ENCODE measurements at regions not wholly inside any gene's neighbourhood (a gene's known extent, or its start where the extent isn't known, plus 50 kb on each side); places are given as distances from the start of the nearest gene placed in this dataset.
"Not testable (repeated sequence)": the region's sequence is repeated elsewhere in the genome, so short reads cannot be mapped to it uniquely, and the experiment has no call there.

DNA sequence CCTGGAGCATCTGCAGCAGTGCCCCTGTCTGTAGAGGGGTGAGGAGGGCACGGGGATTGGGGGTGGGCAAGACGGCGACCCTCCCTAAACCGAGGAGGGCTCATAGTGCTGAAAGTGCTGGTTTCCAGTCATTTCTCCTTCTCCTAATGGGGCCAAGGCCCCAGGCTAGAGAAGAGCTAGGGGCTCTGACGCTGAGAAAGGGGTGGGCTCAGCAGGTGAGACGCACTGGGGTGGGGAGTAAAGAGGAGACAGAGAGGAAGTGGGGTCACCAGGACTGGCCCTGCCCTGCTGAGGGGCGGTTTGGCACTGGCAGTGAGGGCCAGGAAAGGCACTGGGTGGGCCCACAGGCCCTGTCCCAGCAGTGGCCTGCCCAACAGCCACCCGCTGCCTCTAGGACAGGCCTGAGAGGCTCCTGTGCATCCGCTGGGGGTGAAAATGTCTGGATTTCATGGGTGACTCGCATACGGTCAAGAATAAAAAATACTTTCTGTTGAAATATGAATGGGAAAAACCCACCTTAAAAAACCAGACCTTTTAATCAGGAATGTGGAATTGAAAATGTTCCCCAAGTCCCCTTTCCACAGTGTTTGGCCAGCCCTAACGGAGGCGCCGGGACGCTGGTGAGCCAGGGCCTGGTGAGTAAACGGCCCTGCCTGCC lies 122.4 kb upstream of the SMURF2 start:
- DNase-seq (ENCODE audit: low spot score): no peak

GRCh38 chr17:64783556-64784352 lies 121.6 kb upstream of the SMURF2 start:
- no peak for DNase-seq (ENCODE audit: low spot score)

- DNase-seq (ENCODE audit: low spot score): no peak
Observed at GRCh38 chr17:64783031-64783461, 120.9 kb upstream of the SMURF2 start.

GRCh38 chr17:64781810-64782555 lies 119.9 kb upstream of the SMURF2 start:
- no peak for DNase-seq (ENCODE audit: low spot score)

DNA sequence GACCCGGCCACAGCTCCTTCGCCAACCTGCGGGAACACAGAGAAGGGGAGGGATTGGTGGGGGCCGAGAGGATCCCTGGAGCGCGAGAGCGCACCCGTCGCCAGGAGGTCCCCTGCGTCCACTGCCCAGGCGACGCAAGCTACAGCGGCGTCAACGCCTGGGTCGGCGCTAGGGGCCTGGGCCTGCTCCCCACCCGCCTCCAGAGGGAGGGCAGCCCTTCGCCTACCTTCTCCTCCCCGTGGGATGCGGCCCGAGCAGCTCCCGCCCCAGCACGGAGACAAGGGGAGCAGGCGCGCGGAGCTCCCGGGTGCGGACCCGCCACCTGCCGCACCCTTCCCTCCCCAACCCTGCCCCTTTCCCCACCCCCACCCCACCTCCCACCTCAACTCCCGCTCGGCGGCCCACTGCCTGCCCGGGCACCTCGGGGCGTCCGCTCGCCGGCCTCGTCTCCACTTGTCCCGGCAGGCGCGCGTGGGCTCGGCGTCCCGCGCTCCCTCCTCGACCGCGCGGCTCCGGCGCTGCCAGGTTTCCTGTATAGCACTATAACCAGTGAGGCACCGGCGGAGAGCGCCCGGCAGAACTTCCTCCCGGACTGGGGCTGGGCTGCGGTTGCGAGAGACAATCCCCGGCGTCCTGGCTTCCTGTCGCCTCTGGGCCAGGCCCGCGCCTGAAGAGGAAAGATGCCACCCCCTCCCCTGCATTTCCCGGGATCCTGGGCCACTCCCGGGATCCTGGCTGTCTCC lies 119.1 kb upstream of the SMURF2 start:
- peak; percentile 65 for DNase-seq (ENCODE audit: low spot score)

DNA sequence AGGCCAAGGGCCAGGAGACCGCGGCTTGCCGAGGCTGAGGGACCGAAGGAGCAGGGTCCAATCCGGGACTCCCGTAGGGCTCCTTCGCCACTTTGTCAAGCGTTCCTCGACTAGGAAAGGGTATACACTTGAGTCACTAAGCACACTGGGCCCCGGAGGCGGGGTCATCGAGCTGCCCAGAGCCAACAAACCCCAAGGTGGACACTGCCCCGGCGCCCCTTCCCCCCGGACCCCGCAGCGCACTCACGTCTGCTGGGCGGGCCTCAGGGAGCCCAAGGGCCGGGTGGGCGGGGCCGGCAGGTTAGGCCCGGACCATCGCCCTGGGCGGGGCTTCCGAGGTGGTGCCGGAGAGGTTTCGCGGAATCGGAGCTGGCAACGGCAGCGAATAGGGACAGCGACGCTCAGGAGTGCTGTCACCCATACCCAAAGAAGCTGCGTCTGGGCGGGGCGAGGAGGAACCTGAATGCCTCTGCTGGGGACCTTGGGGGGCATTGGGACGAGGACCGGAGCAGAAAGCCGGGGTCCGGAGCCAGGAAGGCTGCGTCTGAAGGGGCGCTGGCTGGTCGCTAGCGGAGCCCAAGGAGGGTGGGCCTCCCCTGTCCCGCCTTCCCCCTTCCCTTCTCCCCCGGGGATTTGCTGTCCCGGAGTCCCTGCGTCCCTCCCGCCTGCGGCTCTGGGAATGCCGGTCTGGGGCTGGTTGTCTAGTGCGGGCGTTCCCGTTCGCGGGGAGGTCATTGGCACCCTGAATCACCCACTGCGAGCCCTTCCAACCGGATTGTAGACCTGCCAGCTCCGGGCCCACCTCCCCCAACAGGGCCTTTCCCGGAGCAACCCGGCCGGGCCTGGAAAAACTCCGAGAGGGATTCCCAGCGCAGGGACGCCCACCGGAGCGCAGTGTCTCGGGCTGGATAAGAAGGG lies 118.2 kb upstream of the SMURF2 start:
- peak; percentile 87 for DNase-seq (ENCODE audit: low spot score)

- DNase-seq (ENCODE audit: low spot score): no peak
Observed at GRCh38 chr17:64779376-64780095, 117.4 kb upstream of the SMURF2 start.

DNA sequence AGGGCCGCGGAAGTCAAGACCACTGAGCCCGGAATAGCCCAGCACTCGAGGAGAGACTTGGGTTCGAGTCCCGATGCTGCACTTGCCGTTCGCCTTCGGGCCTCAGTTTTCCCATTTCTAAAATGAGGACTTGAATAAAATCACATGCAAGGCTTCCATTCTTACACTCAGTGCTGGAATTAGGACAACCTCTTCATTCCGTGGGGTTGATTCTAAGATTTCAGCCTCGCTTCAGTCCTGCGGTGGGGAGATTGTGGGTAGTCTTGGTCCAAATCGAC lies 116.9 kb upstream of the SMURF2 start:
- not testable (repeated sequence) for DNase-seq (ENCODE audit: low spot score)

GRCh38 chr17:64778240-64779097 lies 116.4 kb upstream of the SMURF2 start:
- DNase-seq (ENCODE audit: low spot score): no peak

GRCh38 chr17:64777415-64778239 lies 115.5 kb upstream of the SMURF2 start:
- DNase-seq (ENCODE audit: low spot score): no peak

DNA sequence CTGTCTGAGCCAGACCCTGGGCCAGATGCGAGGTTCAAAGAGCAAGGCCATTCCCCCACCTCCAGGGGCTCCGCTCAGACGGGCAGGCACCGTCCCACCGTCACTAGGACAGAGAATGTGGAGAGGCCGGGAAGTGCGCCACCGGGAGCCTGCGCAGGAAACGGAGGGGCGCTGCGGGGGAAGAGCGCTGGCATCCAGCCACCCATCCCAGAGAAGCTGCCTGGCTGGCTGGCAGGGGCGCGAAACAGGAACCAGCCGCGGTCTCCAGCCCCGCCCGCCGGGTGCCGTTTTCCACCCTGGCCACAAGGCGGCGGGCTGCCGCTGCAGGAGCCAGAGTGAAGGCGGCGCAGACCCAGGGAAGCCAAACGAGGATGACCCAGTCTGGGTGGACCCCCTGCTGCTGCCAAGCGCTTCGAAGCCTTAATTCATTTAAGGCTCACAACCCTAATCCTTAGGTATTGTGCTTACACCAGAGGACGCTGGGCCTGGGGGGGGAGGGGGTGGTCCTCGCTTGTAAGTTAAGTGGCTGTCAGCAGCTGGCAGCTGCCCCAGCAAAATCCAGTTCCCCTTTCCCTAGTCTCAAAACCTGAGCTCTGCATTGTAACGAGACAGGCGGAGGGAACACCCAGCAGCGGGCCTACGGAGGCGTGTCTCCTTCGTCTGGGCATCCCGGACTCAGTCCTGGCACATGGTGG lies 114.8 kb upstream of the SMURF2 start:
- DNase-seq (ENCODE audit: low spot score): peak; percentile 73

DNA sequence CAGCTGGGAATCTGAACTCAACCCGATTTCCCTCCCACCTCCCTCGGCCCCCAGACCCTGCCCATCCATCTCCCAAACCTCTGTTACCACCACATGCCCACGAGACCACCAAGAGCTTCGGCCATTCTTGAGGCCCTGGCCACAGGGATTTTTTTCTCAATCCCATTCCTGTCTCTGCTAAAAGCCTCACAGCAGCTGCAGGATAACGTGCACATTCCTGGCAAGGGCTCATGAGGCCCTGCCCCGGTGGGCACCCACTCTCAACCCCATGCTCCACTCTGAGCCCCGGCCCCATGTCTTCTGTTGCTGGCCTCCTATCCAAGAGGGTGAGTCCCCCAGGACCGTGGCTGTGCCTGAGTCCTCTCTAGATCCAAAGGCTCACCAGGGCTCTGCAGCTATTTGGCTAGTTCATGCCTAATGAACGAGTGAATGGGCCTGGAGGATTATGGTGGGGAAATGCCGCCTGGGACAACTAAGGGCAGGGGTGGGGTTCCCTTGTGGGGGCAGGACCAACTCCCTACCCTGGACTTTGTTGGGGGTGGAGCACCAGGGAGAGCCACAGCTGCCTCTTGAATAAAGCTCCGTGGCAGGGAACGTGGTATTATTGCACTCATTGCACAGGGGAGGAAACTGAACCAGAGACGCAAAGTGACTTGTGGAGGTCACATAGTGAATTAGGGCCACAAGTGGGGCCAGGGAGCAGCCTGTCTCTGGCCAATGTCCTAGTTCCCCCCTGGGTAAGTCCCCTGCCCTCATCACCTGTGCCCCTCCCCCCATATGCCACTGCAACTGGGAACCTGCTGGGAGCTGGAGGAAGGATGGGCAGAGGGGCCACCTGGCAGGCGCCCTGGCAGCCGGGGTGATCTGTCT lies 113.8 kb upstream of the SMURF2 start:
- no peak for DNase-seq (ENCODE audit: low spot score)

DNA sequence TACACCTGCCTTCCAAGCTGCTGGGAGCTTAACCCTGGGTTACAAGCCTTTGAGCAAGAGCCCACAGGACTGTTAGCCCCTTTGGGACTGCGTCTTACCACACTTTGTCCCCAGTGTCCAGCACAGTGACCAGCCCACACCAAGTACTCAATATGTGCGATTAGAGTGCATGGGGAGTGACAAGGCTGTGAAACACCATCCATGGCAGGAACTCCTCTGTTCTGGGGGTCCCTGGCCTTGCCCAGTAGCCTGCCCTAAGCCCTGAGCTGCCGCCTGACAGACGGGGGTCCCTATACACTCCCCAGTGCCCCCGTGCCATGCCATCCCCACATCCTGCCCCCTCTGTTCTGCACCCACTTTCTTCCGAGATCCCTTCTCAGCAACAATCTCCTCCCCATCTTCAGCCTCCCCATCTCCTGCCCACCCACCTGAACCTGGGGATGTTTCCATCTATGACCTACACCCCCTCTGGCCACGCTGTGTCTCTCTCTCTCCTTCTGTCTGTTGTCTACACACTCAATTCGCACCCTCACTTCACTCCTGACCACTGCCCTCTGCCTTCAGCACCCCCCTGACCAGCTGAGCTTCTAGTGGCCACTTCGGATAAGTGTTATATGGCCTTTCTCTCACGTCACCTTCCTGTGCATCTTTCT lies 112.9 kb upstream of the SMURF2 start:
- no peak for DNase-seq (ENCODE audit: low spot score)

DNA sequence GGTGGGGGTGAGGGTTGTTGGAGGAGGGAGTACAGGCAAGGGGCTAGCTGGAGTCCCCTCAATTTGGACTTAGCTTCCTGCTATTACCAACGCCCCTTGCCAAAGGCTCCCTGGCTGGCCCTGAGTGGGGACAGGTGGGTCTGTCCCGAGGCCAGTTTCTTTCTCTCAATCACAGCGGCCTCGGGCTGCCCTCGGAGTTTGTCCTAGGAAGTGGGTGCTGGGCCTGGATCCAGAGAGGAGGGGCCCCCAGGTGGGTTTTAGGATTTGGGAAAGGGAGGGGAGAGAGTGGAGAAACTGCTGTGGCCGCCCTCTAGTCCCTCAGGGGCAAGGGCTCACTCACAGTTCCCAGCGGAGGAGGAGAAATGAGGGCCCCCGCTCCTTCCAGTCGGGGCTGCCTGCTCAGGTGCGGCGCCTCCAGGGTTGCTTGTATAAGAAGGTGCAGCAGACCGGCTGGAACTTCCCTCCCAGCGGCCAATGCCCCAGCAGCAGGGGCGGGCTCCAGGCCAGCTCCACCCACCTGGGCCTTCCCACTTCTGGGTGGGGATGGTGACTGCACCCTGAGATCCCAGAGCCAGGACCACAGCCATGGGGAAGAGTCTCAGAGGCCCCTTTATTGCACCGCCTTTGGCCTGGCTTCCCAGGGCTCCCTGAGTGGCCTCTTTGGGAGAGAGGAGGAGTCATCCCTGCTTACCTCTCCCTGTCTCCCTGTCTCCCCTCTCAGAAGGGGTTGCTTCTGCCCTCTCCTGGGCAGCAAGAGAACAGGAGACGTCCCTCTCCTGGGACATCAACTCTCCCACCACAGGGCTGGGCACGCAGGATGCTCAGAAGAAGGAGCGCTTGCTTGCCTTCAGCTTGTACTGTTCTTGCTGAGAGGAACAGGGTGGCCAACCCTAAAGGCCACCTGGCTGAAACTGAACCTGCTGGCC lies 112.0 kb upstream of the SMURF2 start:
- peak; percentile 86 for DNase-seq (ENCODE audit: low spot score)

- no peak for DNase-seq (ENCODE audit: low spot score)
Observed at GRCh38 chr17:64773386-64773835, 111.3 kb upstream of the SMURF2 start.
